Neural crest cell (in vitro differentiated cells): ENCODE measurements at regions not wholly inside any gene's neighbourhood (a gene's known extent, or its start where the extent isn't known, plus 50 kb on each side); places are given as distances from the start of the nearest gene placed in this dataset.

Experiments
- DNase-seq: peaks from one replicate; pipeline ENCODE4 v3.0.0; 2021; ENCODE audit warnings: low read depth, mixed read lengths, low spot score
- H3K27ac Mint-ChIP-seq: one replicate; pipeline ENCODE4 v1.8.0; 2021; ENCODE audit warnings: mild to moderate bottlenecking, mixed read lengths; ENCODE audit not compliant: unreplicated experiment
- H3K27me3 Mint-ChIP-seq: 2 replicates; pipeline ENCODE4 v1.8.0; 2021; ENCODE audit warnings: low read depth, mild to moderate bottlenecking, mixed read lengths
- H3K36me3 Mint-ChIP-seq: 2 replicates; pipeline ENCODE4 v1.8.0; 2021; ENCODE audit warnings: low read depth, mild to moderate bottlenecking, mixed read lengths
- H3K4me1 Mint-ChIP-seq: 2 replicates; pipeline ENCODE4 v1.8.0; 2021; ENCODE audit warnings: mixed read lengths
- H3K4me3 Mint-ChIP-seq: one replicate; pipeline ENCODE4 v1.8.0; 2021; ENCODE audit warnings: mild to moderate bottlenecking, mixed read lengths
- H3K9me3 Mint-ChIP-seq: 2 replicates; pipeline ENCODE4 v1.8.0; 2021; ENCODE audit warnings: mixed read lengths
- CTCF ChIP-seq: fragments of 200-600 bp; sonication (generic); conservative IDR thresholded peaks from 2 replicates; pipeline ENCODE4 v1.5.0; 2021; ENCODE audit warnings: antibody characterized with exemption, mild to moderate bottlenecking

DNA sequence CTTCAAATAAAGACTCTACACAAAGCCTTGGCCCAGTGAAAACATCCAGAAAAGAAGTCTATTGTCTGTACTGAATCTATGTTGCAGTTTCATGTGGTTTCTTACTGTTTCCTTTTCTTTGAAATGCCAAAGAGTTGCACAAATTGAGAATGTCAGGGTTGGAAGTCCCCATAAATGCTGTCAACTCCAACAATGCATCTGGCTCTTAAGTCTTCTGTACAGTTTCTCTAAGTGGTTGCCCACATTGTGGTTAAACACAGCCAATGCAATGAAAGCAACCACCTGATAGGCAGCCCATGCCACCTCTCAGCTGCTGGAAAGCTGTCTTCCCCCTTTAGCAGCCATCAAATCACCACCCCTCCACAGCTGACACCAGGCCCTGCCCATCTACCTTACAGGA, 67.2 kb upstream of the C1GALT1C1 start:
- Mint-ChIP-seq H3K27ac (no peak overlapping the region), H3K27me3 (no peaks in the 10 kb centered on the region), H3K4me1 (no peaks in the 10 kb centered on the region), H3K36me3 (peaks cover 4% of the 10 kb centered on the region), H3K4me3 (no peak overlapping the region), H3K9me3 (peaks cover 22% of the 10 kb centered on the region)
- DNase-seq = no peak
- no peak for TF ChIP-seq CTCF

- H3K27ac Mint-ChIP-seq = no peak overlapping the region
- H3K36me3 Mint-ChIP-seq = no peaks in the 10 kb centered on the region
- H3K27me3 Mint-ChIP-seq = no peaks in the 10 kb centered on the region
- H3K4me1 Mint-ChIP-seq = no peaks in the 10 kb centered on the region
- H3K4me3 Mint-ChIP-seq = no peak overlapping the region
- H3K9me3 Mint-ChIP-seq = peaks cover 5% of the 10 kb centered on the region
- no peak for TF ChIP-seq CTCF
- DNase-seq = no peak
Observed at GRCh38 chrX:120692319-120692718, 62.5 kb upstream of the C1GALT1C1 start.

GRCh38 chrX:120690941-120691340, 61.1 kb upstream of the C1GALT1C1 start:
- Mint-ChIP-seq H3K4me1 (no peaks in the 10 kb centered on the region), H3K4me3 (no peak overlapping the region), H3K9me3 (peaks cover 4% of the 10 kb centered on the region), H3K27me3 (no peaks in the 10 kb centered on the region), H3K36me3 (no peaks in the 10 kb centered on the region), H3K27ac (no peak overlapping the region)
- no peak for TF ChIP-seq CTCF
- DNase-seq = no peak

DNA sequence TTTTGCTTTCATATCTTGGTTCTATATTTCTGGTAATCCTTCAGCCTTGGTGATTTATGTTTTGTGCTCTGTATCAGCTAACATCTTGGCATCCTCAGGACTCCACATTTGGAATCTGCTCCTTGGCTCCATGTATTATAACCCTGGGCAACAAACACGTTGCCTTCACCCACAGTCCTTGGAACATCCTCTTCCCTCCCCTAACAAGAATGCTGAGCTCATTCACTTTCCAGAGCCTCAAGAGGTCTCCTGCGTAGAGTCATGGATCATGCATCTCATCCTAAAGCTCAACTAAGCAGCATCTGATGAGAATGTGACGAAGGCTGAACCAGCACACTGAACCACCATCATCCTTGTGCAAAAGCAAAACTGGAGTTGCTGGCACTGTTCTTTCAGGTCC, 60.5 kb upstream of the C1GALT1C1 start:
- no peaks in the 10 kb centered on the region for H3K27me3 Mint-ChIP-seq
- no peak for TF ChIP-seq CTCF

GRCh38 chrX:120680090-120680489, 50.2 kb upstream of the C1GALT1C1 start:
- TF ChIP-seq CTCF = no peak
- peaks cover 18% of the 10 kb centered on the region for H3K9me3 Mint-ChIP-seq

More for the DNA sequence above, 60.5 kb upstream of the C1GALT1C1 start:
- Mint-ChIP-seq H3K4me1 (no peaks in the 10 kb centered on the region), H3K27ac (no peak overlapping the region), H3K9me3 (peaks cover 4% of the 10 kb centered on the region), H3K36me3 (no peaks in the 10 kb centered on the region), H3K4me3 (no peak overlapping the region)
- DNase-seq = no peak

More at GRCh38 chrX:120680090-120680489, 50.2 kb upstream of the C1GALT1C1 start:
- Mint-ChIP-seq H3K27me3 (no peaks in the 10 kb centered on the region), H3K4me3 (no peak overlapping the region), H3K36me3 (no peaks in the 10 kb centered on the region), H3K27ac (no peak overlapping the region), H3K4me1 (no peaks in the 10 kb centered on the region)
- DNase-seq = no peak
